ENCODE measurements at regions not wholly inside any gene's neighbourhood (a gene's known extent, or its start where the extent isn't known, plus 50 kb on each side); places are given as distances from the start of the nearest gene placed in this dataset.
"Not testable (repeated sequence)": the region's sequence is repeated elsewhere in the genome, so short reads cannot be mapped to it uniquely, and the experiment has no call there.

DNA sequence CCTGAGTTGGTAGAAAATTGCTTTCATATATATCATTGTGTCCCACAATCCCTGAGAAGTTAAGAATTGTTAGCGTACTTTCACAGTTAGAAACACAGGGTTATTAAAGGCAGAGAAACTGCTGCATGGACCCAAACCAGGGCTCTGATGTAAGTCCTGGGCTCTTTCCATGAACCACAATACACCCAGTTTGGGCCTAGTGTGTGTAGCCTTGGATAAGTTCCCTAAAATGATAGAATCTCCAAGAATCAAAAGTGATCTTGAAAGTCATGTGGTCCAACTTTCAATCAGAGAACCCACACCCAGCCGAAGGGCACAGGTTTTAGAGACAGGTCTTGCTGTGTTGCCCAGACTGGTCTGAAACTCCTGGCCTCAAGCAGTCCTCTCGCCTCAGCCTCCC is 257.8 kb upstream of the KLF3 start:
- DNase-seq (ENCODE audit: low read depth in 4 of 4, low spot score in 3 of 4), result no peak

DNA sequence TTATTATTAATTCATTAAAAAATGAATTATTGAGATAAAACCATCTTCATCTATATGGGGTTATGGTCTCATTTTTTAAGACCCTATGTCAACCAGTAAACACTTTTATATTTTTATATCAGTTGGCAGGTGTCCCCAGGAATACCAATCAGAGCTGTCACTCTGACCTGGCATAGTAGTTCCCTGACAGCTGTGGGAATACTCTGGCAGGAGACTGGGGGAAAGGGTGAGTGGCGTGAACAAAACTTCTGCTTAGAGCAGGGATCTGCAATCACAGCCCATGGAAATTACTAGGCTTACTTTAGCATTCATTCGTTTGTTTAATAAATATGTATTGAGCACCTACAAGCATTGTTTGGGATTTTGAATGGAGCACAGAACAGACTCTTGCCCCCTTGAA is 254.1 kb upstream of the KLF3 start:
- no peak for DNase-seq (ENCODE audit: low read depth in 4 of 4, low spot score in 3 of 4)

GRCh38 chr4:38411092-38411491 is 252.9 kb upstream of the KLF3 start:
- no peak for DNase-seq (ENCODE audit: low read depth in 4 of 4, low spot score in 3 of 4)

GRCh38 chr4:38411981-38412536 is 251.9 kb upstream of the KLF3 start:
- DNase-seq (ENCODE audit: low read depth in 4 of 4, low spot score in 3 of 4), result no peak

DNA sequence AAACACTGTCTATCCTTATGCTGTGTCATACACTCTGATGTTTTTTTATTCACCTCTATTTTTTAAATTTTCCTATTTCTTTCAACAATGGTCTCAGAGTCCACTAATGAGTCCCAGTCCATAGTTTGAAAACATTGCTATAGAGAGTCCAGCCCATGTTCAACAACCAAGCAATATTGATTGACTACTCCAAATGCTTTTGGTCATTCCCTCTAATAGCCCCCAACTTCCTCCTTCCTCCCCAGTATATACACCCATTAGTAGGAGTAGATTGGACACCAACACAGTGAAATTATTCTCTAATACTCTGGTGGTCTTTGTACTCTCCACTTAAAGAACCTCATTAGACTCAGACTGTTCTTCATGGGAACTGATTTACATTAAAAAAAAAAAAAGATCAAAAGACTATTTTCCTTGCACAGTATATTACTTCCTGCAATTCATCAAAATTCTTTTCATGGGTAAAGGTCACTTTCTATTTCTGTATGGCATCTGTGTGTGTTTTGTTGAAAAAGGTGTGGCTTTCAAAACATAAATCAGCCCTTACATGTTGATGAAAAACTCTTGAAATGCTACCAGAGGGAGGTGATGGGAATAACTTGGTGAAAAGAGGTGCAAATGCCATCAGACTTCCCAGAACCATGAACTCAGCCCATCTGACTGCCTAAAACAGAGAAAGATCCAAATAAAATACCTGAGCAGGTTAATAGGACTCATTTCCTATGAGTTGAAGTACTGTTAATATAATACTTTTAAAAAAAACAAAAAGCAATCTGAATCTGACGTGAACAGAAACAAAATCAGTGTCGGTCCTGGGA is 250.3 kb upstream of the KLF3 start:
- DNase-seq (ENCODE audit: low read depth in 4 of 4, low spot score in 3 of 4), result no peak

GRCh38 chr4:38414410-38414809 is 249.6 kb upstream of the KLF3 start:
- no peak for DNase-seq (ENCODE audit: low read depth in 4 of 4, low spot score in 3 of 4)

- DNase-seq (ENCODE audit: low read depth in 4 of 4, low spot score in 3 of 4), result no peak
These were observed 248.3 kb upstream of the KLF3 start for GRCh38 chr4:38415682-38416081.

- no peak for DNase-seq (ENCODE audit: low read depth in 4 of 4, low spot score in 3 of 4)
These were observed 247.5 kb upstream of the KLF3 start for GRCh38 chr4:38416450-38417014.

DNA sequence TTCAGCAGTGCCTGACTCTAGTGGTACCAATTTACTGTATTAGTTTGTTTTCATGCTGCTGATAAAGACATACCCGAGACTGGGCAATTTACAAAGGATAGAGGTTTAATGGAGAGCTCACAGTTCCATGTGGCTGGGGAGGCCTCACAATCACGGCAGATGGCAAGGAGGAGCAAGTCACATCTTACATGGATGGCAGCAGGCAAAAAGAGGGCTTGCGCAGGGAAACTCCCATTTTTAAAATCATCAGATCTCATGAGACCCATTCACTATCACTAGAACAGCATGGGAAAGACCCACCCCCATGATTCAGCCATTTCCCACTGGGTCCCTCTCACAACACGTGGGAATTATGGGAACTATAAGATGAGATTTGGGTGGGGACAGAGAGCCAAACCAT is 243.7 kb upstream of the KLF3 start:
- not testable (repeated sequence) for DNase-seq (ENCODE audit: low read depth in 4 of 4, low spot score in 3 of 4)

DNA sequence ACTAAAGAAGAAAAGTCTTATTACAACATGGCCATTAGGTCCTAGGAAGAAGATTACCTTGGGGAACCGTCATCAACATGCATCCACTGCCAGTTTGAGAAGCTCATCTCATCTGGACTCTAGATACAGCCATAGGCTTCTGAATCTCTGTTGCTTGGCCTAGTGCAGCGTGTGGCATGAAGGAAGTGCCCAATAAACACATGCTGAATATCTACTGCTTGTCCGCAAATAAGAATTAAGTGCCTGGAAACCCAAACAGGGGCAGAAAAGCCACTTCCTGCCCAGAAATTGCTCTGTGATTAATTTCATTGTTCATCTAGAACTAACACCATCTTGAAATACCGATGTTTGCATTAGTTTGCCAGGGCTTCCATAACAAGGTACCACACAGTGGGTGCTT is 241.1 kb upstream of the KLF3 start:
- DNase-seq (ENCODE audit: low read depth in 4 of 4, low spot score in 3 of 4), result no peak

DNA sequence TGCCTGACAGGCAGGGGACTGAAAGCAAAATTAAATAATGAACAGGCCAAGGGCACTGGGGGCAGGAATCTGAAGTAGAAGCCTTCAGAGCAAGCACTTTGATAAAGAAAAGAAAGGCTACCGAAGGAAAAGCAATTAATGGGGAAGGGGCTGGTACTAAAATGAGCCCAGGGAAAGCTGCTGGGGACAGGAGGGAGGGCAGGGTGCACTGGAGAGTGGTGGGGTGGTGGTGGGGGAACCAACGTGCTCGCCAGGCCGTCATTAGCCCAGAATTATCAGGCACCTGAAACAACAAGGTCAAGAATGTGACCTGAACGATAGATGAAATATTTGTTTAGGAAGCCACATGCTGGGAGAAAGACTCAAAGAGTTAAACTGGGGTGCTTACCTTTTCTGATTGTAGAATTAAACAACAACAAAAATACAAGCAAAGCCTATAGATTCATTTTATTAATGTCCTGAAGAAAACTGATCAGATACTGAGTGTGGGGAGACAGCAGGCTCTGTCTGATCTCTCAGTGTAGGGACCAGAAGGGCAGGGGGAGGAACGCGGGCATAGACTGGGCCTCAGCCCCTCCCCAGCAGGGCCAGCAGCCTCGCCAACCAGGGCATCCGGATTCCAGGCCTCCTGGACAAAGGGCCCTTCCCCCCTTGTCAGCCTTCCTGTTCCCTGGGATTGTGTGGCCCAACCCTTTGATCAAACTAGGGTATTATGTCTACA is 239.7 kb upstream of the KLF3 start:
- DNase-seq (ENCODE audit: low read depth in 4 of 4, low spot score in 3 of 4), result peak in 1 of 4 donors; percentile 13

DNA sequence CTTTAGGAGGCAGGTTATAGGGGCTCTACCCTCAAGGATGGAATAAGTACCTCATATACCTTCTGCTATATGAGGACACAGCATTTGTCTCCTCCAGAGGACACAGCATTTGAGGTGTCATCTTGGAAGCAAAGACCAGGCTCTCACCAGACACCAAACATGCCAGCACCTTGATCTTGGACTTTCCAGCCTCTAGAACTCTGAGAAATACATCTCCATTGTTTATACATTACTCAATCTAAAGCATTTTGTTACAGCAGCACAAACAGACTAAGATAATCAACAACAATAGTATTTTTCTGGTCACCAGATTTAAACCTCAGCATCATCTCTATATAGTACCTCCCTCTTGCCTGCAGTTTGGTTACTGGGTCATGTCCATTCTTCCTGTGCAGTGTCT is 237.5 kb upstream of the KLF3 start:
- no peak for DNase-seq (ENCODE audit: low read depth in 4 of 4, low spot score in 3 of 4)

DNA sequence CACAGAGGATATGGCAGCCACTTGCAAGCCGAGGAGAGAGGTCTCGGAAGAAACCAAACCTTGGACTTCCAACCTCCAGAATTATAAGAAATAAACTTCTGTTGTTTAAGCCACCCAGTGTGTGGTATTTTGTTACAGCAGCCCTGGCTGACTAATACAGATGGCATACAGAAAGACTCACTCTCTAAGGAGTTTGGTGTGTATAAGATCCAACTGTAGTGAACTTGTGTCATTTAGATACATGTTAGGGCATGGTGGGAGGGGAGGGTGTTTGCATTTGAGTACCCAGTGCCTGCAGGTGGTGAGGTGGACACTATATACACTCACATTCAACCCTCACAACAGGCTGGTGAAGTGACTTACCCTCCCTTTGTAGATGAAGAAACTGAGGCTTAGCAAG is 233.2 kb upstream of the KLF3 start:
- no peak for DNase-seq (ENCODE audit: low read depth in 4 of 4, low spot score in 3 of 4)

DNA sequence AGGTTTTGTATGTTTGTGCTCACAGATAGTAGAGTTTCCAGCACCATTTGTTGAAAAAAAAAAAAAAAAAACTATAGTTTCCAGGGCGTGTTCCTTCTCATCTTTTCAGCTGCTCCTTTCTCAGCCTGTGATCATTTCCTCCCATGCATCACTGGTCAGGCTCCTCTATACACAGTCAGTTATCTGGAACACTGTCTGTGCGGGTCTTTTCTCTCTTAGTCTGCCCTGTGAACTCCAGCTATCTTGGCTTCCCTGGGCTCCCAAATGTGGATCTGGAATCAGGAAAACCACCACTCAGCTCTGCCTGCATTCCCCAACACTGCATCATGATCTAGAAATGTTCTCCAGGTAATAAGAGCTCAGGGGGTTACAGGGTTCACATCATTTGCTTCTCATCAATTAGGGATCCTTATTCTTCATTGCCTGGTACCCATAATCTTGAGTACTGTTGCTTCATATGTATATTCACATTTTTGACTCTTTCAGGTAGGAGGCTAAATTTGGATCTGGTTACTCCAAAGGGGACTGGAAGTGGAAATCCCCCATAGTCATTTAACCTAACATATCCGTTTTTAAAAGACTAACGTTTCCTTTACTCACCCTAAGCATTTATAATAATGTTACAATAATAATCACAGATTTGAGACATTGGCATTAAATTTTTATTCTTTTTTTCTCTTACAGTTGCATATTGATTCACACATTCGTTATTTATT is 221.8 kb upstream of the KLF3 start:
- no peak for DNase-seq (ENCODE audit: low read depth in 4 of 4, low spot score in 3 of 4)

DNA sequence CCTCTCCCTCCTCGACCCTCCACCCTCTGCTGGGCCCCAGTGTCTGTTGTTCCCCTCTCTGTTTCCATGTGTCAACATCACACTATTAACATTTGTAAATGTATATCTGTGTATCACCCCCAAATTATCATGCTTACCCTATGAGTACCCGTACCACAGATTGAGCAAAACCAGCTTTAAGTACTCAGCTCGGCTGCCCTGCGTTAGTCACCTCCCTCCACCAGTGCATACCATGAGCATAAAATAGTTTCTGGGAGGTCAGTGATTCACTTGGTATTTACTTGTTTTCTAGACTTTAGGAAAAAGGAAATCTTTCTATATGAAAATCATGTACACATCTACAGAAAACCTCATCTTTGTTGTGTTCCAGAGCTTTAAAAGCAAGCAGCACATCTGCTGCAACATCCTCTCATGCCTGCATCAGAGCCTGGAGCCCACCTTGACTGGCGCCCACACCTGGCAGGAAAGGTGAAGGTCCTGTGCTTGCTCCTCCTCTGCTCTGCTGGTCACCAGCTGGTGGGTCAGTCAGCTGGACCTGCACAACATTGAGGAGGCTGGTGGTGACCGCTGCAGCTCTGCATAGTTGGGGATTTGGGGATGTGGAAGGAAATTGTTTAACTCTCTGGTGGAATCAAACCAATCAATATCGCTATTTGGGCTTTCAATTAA is 214.4 kb upstream of the KLF3 start:
- DNase-seq (ENCODE audit: low read depth in 4 of 4, low spot score in 3 of 4), result no peak

GRCh38 chr4:38452009-38452408 is 212.0 kb upstream of the KLF3 start:
- DNase-seq (ENCODE audit: low read depth in 4 of 4, low spot score in 3 of 4), result no peak

GRCh38 chr4:38452542-38452941 is 211.5 kb upstream of the KLF3 start:
- no peak for DNase-seq (ENCODE audit: low read depth in 4 of 4, low spot score in 3 of 4)

DNA sequence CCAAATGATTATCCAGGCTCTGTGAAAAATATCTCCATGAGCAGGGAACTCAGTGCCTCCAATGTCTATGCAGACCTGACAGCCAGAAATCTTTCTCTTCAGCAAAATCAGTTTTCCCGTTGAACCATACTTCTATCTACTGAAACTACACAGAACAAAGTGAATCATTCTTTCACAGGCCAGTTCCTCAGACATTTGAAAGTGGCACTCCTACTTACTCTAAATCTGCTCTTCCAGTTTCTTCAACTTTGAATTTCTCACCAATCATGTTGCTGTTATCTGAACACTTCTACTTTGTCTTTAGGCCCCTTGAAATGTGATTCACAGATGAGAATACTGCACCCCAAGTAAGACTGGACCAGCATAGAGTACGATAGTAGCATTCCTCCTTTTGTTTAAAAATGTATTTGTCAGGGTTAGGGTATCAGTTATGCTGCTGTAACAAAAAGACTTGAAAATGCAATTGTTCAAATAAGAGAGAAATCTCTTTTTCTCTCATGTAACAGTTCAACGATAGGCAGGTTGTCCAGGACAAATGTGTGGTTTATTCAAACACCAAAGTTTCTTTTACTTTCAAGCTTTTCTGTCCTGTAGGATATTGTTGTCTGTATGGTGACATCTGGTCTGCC is 210.6 kb upstream of the KLF3 start:
- no peak for DNase-seq (ENCODE audit: low read depth in 4 of 4, low spot score in 3 of 4)

DNA sequence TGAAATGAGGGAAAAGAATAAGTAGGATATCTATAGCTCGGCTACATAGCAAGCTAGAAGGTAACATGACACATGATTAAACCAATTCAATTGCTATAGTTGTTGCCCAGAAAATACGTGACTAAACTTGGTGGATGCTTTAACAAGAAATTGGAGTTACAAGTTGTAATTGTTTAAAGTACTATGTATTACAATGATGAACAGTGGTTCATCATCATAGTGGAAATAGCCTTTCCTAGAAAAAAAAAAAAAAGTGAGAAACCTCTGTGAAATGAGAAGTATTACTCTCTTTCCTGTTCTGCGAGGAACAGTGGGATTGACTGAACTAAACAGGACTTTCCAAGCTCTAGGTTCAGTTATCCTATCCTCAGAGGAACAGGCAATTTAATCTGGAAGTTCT is 209.7 kb upstream of the KLF3 start:
- no peak for DNase-seq (ENCODE audit: low read depth in 4 of 4, low spot score in 3 of 4)
